ENCODE measurements at regions not wholly inside any gene's neighbourhood (a gene's known extent, or its start where the extent isn't known, plus 50 kb on each side); places are given as distances from the start of the nearest gene placed in this dataset.
"Not testable (repeated sequence)": the region's sequence is repeated elsewhere in the genome, so short reads cannot be mapped to it uniquely, and the experiment has no call there.

DNA sequence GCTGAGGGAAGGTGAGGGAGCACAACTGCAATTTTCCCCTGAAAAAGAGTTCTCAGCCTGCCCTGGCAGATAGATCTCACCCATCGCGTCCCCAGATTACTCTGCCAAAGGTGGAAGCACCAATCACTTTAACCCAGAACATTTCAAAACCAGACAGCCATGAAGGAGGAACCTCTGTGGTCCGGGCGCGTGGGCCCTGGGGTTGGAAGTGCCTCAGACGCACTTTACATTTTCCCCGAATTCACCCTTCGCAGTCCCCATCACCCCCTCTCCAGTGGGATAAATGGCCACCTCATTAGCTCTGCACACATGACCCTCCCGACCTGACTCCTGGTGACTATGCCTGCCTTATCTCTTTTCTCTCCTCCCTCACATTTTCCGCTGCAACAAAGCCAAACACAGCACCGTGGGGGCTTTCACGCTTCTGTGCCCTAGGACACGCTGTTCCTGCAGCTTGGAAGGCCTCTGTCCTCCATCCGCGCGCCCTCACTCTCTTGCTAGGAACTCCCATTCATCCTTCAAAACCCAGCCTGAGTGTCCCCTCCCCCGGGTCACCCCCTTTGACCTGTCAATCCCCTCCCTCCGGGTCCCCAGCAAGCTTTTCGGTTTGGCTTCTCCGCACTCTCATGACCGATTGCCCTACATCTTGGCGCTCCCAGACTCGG is 68.2 kb upstream of the SPDYE9 start:
- not testable (repeated sequence) for H3K27me3 ChIP-seq; H3K4me1 ChIP-seq; H3K36me3 ChIP-seq; DNase-seq (ENCODE audit: low spot score); H3K9me3 ChIP-seq; H3K27ac ChIP-seq
- peak overlapping the region in 1 of 2 donors; percentile 45 for H3K4me3 ChIP-seq

DNA sequence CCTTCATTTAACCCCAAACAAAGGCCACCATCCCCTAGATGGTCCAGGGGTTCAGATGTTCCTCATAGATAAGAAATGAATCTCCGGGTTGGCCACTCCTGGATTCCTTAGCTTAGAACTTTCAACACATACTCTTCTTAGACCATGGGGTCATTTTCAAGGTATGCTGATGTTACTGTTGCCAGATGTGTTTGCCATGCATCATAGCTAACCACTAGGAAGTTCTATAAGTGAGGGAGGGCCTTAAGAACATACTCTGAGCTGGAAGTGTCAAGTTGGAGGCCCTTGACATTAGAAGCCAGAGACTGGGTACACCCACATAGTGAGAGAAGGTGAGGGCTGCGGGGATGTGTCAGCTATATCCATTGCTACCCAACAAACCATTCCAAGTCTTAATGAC is 62.7 kb upstream of the SPDYE9 start:
- not testable (repeated sequence) for H3K36me3 ChIP-seq; DNase-seq (ENCODE audit: low spot score); H3K27me3 ChIP-seq; H3K9me3 ChIP-seq; H3K4me3 ChIP-seq; H3K4me1 ChIP-seq; H3K27ac ChIP-seq

- H3K4me1 ChIP-seq; H3K9me3 ChIP-seq; H3K36me3 ChIP-seq; DNase-seq (ENCODE audit: low spot score); H3K27me3 ChIP-seq; H3K4me3 ChIP-seq; H3K27ac ChIP-seq: not testable (repeated sequence)
Observed at GRCh38 chr7:73147681-73148080, 61.8 kb upstream of the SPDYE9 start.

GRCh38 chr7:73143993-73144392 is 58.2 kb upstream of the SPDYE9 start:
- H3K4me1 ChIP-seq; DNase-seq (ENCODE audit: low spot score); H3K36me3 ChIP-seq; H3K4me3 ChIP-seq; H3K27ac ChIP-seq; H3K9me3 ChIP-seq; H3K27me3 ChIP-seq: not testable (repeated sequence)

- not testable (repeated sequence) for H3K4me3 ChIP-seq; H3K4me1 ChIP-seq; H3K27ac ChIP-seq; H3K27me3 ChIP-seq; H3K9me3 ChIP-seq; H3K36me3 ChIP-seq; DNase-seq (ENCODE audit: low spot score)
Observed at GRCh38 chr7:73137922-73138321, 52.1 kb upstream of the SPDYE9 start.

Measured in right atrium auricular region (tissue), 2 donors.